ENCODE measurements at regions not wholly inside any gene's neighbourhood (a gene's known extent, or its start where the extent isn't known, plus 50 kb on each side); places are given as distances from the start of the nearest gene placed in this dataset.

- no peak for TF ChIP-seq SRF (IDR thresholded peaks at IDR 0.05; ENCODE audit: low read depth)
- TF ChIP-seq CTCF (IDR thresholded peaks at IDR 0.05 in 2 of 3, conservative IDR thresholded peaks at IDR 0.05 in 1 of 3; ENCODE audit: borderline replicate concordance in 1 of 3, insufficient read depth in 1 of 3, low read depth in 2 of 3, low read length in 2 of 3) = no peak
- TF ChIP-seq RAD21 (IDR thresholded peaks at IDR 0.05; ENCODE audit: low read depth) = no peak
- no peak for TF ChIP-seq REST (IDR thresholded peaks at IDR 0.05; ENCODE audit: low read depth)
- no peak for TF ChIP-seq POLR2A (IDR thresholded peaks at IDR 0.05; ENCODE audit: borderline replicate concordance, extremely low read depth, insufficient read depth, insufficient read length)
- no peak for TF ChIP-seq EZH2phosphoT487 (IDR thresholded peaks at IDR 0.05; ENCODE audit: borderline replicate concordance)
- TF ChIP-seq FOSL1 (IDR thresholded peaks at IDR 0.05; ENCODE audit: low read depth) = no peak
- TF ChIP-seq CEBPB (IDR thresholded peaks at IDR 0.05; ENCODE audit: low read depth) = no peak
- TF ChIP-seq MAX (IDR thresholded peaks at IDR 0.05) = no peak
- TF ChIP-seq CBX3 (IDR thresholded peaks at IDR 0.05; ENCODE audit: low read depth) = no peak
- no peak for TF ChIP-seq POLR2AphosphoS5 (IDR thresholded peaks at IDR 0.05; ENCODE audit: low read depth, low read length)
- TF ChIP-seq, protein P1, sequence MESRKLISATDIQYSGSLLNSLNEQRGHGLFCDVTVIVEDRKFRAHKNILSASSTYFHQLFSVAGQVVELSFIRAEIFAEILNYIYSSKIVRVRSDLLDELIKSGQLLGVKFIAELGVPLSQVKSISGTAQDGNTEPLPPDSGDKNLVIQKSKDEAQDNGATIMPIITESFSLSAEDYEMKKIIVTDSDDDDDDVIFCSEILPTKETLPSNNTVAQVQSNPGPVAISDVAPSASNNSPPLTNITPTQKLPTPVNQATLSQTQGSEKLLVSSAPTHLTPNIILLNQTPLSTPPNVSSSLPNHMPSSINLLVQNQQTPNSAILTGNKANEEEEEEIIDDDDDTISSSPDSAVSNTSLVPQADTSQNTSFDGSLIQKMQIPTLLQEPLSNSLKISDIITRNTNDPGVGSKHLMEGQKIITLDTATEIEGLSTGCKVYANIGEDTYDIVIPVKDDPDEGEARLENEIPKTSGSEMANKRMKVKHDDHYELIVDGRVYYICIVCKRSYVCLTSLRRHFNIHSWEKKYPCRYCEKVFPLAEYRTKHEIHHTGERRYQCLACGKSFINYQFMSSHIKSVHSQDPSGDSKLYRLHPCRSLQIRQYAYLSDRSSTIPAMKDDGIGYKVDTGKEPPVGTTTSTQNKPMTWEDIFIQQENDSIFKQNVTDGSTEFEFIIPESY (IDR thresholded peaks at IDR 0.05; ENCODE audit: extremely low read depth, insufficient replicate concordance, low read length) = no peak
Measured at GRCh38 chr14:104382361-104383087, 197.0 kb upstream of the C14orf180 start.
